ENCODE measurements at regions not wholly inside any gene's neighbourhood (a gene's known extent, or its start where the extent isn't known, plus 50 kb on each side); places are given as distances from the start of the nearest gene placed in this dataset.

- no peak for DNase-seq (ENCODE audit: low read depth in 1 of 2, low spot score in 2 of 2)
- H4K8ac ChIP-seq (ENCODE audit: extremely low read depth, insufficient read depth, low read length) = no peak overlapping the region
- no peak overlapping the region for H3K18ac ChIP-seq (ENCODE audit: extremely low read depth, low read length)
- no peaks in the 10 kb centered on the region for H3K23me2 ChIP-seq (ENCODE audit: low read depth, low read length)
- no peak overlapping the region for H3K4me2 ChIP-seq (ENCODE audit: insufficient read depth in 1 of 2, low read depth in 2 of 2, low read length in 2 of 2)
- H3K36me3 ChIP-seq (ENCODE audit: control insufficient read depth in 2 of 4, insufficient read depth in 4 of 4, low read length in 3 of 4) = no peaks in the 10 kb centered on the region
- no peak overlapping the region for H2BK15ac ChIP-seq (ENCODE audit: low read length)
- H4K5ac ChIP-seq (ENCODE audit: insufficient read length, low read depth, low read length) = no peak overlapping the region
- no peak overlapping the region for H3K23ac ChIP-seq (ENCODE audit: insufficient read length)
- ChIA-PET CTCF (ENCODE audit: partially characterized antibody) (no interaction called here), POLR2A (ENCODE audit: partially characterized antibody) (no interaction called here)
- H3K56ac ChIP-seq (replicated peaks; ENCODE audit: insufficient read length, low read depth, low read length) = no peak overlapping the region
- no peak overlapping the region for H3K27ac ChIP-seq (ENCODE audit: low read depth, low read length)
- H3K27me3 ChIP-seq (replicated peaks in 1 of 4; ENCODE audit: control insufficient read depth in 3 of 4, extremely low read depth in 1 of 4, insufficient read depth in 3 of 4, low read length in 3 of 4) = no peaks in the 10 kb centered on the region
- no peak overlapping the region for H2AK5ac ChIP-seq (ENCODE audit: low read depth, low read length)
- H3K4me3 ChIP-seq (ENCODE audit: extremely low read depth in 1 of 4, insufficient read depth in 2 of 4, low read depth in 3 of 4, low read length in 4 of 4) = no peak overlapping the region
- no peak overlapping the region for H3K9ac ChIP-seq (replicated peaks in 1 of 4; ENCODE audit: extremely low read depth in 1 of 4, low read depth in 3 of 4, low read length in 3 of 4)
- no peak overlapping the region for H2BK5ac ChIP-seq (ENCODE audit: low read depth, low read length)
- FAIRE-seq = no peak
- TF ChIP-seq SIRT6 (IDR thresholded peaks at IDR 0.05; ENCODE audit: low read length) = no peak
- peak in 1 of 2 experiments; percentile 22; a peak in 2 of 4 replicates for TF ChIP-seq RAD21 (IDR thresholded peaks at IDR 0.05 in 1 of 2, conservative IDR thresholded peaks at IDR 0.05 in 1 of 2; ENCODE audit: low read depth in 2 of 2, low read length in 2 of 2)
- no peak overlapping the region for H3K4ac ChIP-seq (replicated peaks; ENCODE audit: insufficient read length, low read depth, low read length)
- H3K14ac ChIP-seq (ENCODE audit: insufficient read length) = no peak overlapping the region
- H3K79me2 ChIP-seq (ENCODE audit: control insufficient read depth in 1 of 2, insufficient read depth in 2 of 2, low read length in 2 of 2) = no peaks in the 10 kb centered on the region
- H4K91ac ChIP-seq (replicated peaks; ENCODE audit: insufficient read length, low read length) = no peak overlapping the region
- no peaks in the 10 kb centered on the region for H4K20me1 ChIP-seq (replicated peaks in 1 of 2; ENCODE audit: control insufficient read depth in 1 of 2, insufficient read depth in 2 of 2, low read length in 2 of 2)
- no peak overlapping the region for H2AFZ ChIP-seq (ENCODE audit: low read length)
- no peak overlapping the region for H2BK120ac ChIP-seq (replicated peaks; ENCODE audit: low read depth, low read length)
- no peaks in the 10 kb centered on the region for H3K9me3 ChIP-seq (ENCODE audit: insufficient read depth in 2 of 2, low read depth in 1 of 2, low read length in 1 of 2)
- H2BK20ac ChIP-seq (ENCODE audit: low read length) = no peak overlapping the region
- no peaks in the 10 kb centered on the region for H3K4me1 ChIP-seq (replicated peaks in 1 of 4; ENCODE audit: control insufficient read depth in 3 of 4, insufficient read depth in 4 of 4, low read length in 3 of 4)
- H2BK12ac ChIP-seq (ENCODE audit: low read depth, low read length) = no peak overlapping the region
- H3K79me1 ChIP-seq (ENCODE audit: low read depth, low read length) = no peaks in the 10 kb centered on the region
Observed at GRCh38 chr3:26196781-26197180, 406.9 kb downstream of the OXSM start.
